ENCODE measurements at regions not wholly inside any gene's neighbourhood (a gene's known extent, or its start where the extent isn't known, plus 50 kb on each side); places are given as distances from the start of the nearest gene placed in this dataset.

DNA sequence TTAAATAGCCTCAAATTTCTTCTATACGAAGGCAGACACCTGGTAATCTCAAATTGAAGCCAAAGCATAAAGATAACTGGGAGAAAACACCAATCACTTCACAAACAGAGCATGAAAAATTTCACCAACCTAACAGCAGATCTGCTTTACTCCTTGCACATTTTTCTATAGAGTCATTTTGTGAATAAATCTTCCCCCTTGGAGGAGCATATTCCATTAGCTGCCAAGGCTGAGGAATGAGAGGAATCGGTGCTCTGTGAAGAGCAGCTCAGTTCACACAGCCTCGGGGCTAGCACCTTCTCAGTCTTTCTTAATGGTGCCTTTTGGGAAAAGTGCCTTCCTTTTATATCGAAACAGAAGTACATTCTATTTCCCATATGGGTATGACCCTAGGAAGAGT lies 1313.7 kb upstream of the NRXN1 start:
- no peak for TF ChIP-seq CREB1 (CRISPR knock-in tag; IDR thresholded peaks at IDR 0.05; ENCODE audit: low read depth)
- TF ChIP-seq STAT1 (IDR thresholded peaks at IDR 0.05; ENCODE audit: unreplicated experiment), result no peak
- TF ChIP-seq, protein P1, sequence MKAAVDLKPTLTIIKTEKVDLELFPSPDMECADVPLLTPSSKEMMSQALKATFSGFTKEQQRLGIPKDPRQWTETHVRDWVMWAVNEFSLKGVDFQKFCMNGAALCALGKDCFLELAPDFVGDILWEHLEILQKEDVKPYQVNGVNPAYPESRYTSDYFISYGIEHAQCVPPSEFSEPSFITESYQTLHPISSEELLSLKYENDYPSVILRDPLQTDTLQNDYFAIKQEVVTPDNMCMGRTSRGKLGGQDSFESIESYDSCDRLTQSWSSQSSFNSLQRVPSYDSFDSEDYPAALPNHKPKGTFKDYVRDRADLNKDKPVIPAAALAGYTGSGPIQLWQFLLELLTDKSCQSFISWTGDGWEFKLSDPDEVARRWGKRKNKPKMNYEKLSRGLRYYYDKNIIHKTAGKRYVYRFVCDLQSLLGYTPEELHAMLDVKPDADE (IDR thresholded peaks at IDR 0.05), result no peak
- no peak for TF ChIP-seq ZNF114 (CRISPR knock-in tag; IDR thresholded peaks at IDR 0.05)
- TF ChIP-seq ZNF331 (CRISPR knock-in tag; IDR thresholded peaks at IDR 0.05; ENCODE audit: low read depth), result no peak
- TF ChIP-seq JUNB (IDR thresholded peaks at IDR 0.05; ENCODE audit: unreplicated experiment), result no peak
- TF ChIP-seq, protein P2, sequence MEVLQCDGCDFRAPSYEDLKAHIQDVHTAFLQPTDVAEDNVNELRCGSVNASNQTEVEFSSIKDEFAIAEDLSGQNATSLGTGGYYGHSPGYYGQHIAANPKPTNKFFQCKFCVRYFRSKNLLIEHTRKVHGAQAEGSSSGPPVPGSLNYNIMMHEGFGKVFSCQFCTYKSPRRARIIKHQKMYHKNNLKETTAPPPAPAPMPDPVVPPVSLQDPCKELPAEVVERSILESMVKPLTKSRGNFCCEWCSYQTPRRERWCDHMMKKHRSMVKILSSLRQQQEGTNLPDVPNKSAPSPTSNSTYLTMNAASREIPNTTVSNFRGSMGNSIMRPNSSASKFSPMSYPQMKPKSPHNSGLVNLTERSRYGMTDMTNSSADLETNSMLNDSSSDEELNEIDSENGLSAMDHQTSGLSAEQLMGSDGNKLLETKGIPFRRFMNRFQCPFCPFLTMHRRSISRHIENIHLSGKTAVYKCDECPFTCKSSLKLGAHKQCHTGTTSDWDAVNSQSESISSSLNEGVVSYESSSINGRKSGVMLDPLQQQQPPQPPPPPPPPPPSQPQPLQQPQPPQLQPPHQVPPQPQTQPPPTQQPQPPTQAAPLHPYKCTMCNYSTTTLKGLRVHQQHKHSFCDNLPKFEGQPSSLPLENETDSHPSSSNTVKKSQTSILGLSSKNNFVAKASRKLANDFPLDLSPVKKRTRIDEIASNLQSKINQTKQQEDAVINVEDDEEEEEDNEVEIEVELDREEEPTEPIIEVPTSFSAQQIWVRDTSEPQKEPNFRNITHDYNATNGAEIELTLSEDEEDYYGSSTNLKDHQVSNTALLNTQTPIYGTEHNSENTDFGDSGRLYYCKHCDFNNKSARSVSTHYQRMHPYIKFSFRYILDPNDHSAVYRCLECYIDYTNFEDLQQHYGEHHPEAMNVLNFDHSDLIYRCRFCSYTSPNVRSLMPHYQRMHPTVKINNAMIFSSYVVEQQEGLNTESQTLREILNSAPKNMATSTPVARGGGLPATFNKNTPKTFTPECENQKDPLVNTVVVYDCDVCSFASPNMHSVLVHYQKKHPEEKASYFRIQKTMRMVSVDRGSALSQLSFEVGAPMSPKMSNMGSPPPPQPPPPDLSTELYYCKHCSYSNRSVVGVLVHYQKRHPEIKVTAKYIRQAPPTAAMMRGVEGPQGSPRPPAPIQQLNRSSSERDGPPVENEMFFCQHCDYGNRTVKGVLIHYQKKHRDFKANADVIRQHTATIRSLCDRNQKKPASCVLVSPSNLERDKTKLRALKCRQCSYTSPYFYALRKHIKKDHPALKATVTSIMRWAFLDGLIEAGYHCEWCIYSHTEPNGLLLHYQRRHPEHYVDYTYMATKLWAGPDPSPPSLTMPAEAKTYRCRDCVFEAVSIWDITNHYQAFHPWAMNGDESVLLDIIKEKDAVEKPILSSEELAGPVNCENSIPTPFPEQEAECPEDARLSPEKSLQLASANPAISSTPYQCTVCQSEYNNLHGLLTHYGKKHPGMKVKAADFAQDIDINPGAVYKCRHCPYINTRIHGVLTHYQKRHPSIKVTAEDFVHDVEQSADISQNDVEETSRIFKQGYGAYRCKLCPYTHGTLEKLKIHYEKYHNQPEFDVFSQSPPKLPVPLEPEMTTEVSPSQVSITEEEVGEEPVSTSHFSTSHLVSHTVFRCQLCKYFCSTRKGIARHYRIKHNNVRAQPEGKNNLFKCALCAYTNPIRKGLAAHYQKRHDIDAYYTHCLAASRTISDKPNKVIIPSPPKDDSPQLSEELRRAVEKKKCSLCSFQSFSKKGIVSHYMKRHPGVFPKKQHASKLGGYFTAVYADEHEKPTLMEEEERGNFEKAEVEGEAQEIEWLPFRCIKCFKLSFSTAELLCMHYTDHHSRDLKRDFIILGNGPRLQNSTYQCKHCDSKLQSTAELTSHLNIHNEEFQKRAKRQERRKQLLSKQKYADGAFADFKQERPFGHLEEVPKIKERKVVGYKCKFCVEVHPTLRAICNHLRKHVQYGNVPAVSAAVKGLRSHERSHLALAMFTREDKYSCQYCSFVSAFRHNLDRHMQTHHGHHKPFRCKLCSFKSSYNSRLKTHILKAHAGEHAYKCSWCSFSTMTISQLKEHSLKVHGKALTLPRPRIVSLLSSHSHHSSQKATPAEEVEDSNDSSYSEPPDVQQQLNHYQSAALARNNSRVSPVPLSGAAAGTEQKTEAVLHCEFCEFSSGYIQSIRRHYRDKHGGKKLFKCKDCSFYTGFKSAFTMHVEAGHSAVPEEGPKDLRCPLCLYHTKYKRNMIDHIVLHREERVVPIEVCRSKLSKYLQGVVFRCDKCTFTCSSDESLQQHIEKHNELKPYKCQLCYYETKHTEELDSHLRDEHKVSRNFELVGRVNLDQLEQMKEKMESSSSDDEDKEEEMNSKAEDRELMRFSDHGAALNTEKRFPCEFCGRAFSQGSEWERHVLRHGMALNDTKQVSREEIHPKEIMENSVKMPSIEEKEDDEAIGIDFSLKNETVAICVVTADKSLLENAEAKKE (CRISPR knock-in tag; IDR thresholded peaks at IDR 0.05), result no peak
- TF ChIP-seq, protein P3, sequence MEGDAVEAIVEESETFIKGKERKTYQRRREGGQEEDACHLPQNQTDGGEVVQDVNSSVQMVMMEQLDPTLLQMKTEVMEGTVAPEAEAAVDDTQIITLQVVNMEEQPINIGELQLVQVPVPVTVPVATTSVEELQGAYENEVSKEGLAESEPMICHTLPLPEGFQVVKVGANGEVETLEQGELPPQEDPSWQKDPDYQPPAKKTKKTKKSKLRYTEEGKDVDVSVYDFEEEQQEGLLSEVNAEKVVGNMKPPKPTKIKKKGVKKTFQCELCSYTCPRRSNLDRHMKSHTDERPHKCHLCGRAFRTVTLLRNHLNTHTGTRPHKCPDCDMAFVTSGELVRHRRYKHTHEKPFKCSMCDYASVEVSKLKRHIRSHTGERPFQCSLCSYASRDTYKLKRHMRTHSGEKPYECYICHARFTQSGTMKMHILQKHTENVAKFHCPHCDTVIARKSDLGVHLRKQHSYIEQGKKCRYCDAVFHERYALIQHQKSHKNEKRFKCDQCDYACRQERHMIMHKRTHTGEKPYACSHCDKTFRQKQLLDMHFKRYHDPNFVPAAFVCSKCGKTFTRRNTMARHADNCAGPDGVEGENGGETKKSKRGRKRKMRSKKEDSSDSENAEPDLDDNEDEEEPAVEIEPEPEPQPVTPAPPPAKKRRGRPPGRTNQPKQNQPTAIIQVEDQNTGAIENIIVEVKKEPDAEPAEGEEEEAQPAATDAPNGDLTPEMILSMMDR (conservative IDR thresholded peaks at IDR 0.05; ENCODE audit: low read depth in 2 of 2), result no peak
- TF ChIP-seq EZH2 (IDR thresholded peaks at IDR 0.05; ENCODE audit: low read depth, unreplicated experiment), result no peak
- no peak for TF ChIP-seq NANOG (IDR thresholded peaks at IDR 0.05; ENCODE audit: borderline replicate concordance)
- TF ChIP-seq, protein P4, sequence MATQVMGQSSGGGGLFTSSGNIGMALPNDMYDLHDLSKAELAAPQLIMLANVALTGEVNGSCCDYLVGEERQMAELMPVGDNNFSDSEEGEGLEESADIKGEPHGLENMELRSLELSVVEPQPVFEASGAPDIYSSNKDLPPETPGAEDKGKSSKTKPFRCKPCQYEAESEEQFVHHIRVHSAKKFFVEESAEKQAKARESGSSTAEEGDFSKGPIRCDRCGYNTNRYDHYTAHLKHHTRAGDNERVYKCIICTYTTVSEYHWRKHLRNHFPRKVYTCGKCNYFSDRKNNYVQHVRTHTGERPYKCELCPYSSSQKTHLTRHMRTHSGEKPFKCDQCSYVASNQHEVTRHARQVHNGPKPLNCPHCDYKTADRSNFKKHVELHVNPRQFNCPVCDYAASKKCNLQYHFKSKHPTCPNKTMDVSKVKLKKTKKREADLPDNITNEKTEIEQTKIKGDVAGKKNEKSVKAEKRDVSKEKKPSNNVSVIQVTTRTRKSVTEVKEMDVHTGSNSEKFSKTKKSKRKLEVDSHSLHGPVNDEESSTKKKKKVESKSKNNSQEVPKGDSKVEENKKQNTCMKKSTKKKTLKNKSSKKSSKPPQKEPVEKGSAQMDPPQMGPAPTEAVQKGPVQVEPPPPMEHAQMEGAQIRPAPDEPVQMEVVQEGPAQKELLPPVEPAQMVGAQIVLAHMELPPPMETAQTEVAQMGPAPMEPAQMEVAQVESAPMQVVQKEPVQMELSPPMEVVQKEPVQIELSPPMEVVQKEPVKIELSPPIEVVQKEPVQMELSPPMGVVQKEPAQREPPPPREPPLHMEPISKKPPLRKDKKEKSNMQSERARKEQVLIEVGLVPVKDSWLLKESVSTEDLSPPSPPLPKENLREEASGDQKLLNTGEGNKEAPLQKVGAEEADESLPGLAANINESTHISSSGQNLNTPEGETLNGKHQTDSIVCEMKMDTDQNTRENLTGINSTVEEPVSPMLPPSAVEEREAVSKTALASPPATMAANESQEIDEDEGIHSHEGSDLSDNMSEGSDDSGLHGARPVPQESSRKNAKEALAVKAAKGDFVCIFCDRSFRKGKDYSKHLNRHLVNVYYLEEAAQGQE (IDR thresholded peaks at IDR 0.05; ENCODE audit: unreplicated experiment), result no peak
- TF ChIP-seq POLR2AphosphoS5 (IDR thresholded peaks at IDR 0.05; ENCODE audit: low read depth), result no peak
- no peak for TF ChIP-seq EZH2phosphoT487 (IDR thresholded peaks at IDR 0.05; ENCODE audit: unreplicated experiment)
- no peak overlapping the region for H3K27ac ChIP-seq (ENCODE audit: low read depth)
- ATAC-seq (no peak), DNase-seq (ENCODE audit: low spot score) (no peak)
- H3F3A ChIP-seq (replicated peaks; ENCODE audit: low read depth), result no peaks in the 10 kb centered on the region
- no peak overlapping the region for H2AFZ ChIP-seq
- Mint-ChIP-seq H3K4me1 (peaks cover 37% of the 10 kb centered on the region), H3K36me3 (ENCODE audit: low read depth) (no peaks in the 10 kb centered on the region), H3K4me3 (no peak overlapping the region), H3K9me3 (no peaks in the 10 kb centered on the region), H3K27me3 (ENCODE audit: insufficient read depth, low read depth, poor library complexity) (peaks cover 2% of the 10 kb centered on the region), H3K27ac (peak overlapping the region; percentile 84)
- peaks cover 35% of the 10 kb centered on the region for H3K4me1 ChIP-seq (ENCODE audit: insufficient read depth)
- no peaks in the 10 kb centered on the region for H3K79me2 ChIP-seq (replicated peaks; ENCODE audit: insufficient read depth)
- H3K9me2 ChIP-seq (ENCODE audit: insufficient read depth), result no peaks in the 10 kb centered on the region
- H3K27me3 ChIP-seq (ENCODE audit: insufficient read depth), result no peaks in the 10 kb centered on the region
- 0 out of 2 replicates have a peak overlapping the region, but pooled peaks have one; percentile 3 for H3K4me2 ChIP-seq
- H3K36me3 ChIP-seq (ENCODE audit: insufficient read depth), result no peaks in the 10 kb centered on the region
- H4K20me1 ChIP-seq (replicated peaks; ENCODE audit: insufficient read depth), result no peaks in the 10 kb centered on the region
- H3K4me3 ChIP-seq, result no peak overlapping the region

Data from GM23338 (cell line).